Femur (tissue), 1 donor: ENCODE measurements at regions not wholly inside any gene's neighbourhood (a gene's known extent, or its start where the extent isn't known, plus 50 kb on each side); places are given as distances from the start of the nearest gene placed in this dataset.

Experiments
- DNase-seq: peaks from one replicate; pipeline ENCODE4 v3.0.0-alpha.2; 2017

DNA sequence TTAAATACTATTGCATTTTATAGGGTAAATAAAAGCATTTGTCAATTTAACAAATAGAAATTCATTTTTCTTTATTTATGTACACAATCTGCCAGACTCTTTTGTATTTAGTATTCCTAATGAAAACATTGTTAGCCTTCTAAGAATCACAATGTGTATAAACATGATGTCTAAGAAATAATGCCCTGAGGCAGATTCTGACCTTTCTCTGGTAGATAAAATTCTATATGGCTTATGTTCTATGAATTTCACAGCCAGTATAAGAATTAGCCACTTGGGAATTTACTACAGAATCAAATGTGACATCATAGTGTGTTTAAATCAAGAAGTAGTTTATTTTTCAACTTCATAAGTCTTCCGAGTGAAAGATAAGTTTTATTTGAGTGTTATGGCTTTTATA, 457.4 kb downstream of the ZIC1 start:
- DNase-seq: no peak

DNA sequence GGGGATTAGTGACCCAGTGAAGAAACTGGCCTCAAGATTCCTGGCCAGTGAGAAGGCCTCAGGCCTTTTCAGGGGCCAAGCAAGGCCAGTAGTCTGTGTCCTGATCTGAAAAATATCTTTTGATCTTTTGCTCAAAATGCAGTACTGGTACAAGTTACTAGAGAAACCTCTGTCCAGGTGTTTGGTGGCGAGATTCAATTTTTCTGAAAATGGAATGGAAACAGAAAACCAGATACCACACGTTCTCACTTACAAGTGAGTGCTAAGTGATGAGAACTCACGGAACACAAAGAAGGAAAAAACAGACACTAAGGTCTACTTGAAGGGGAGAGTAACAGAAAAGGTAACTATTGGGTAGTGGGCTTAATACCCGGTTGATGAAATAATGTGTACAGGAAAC, 463.4 kb downstream of the ZIC1 start:
- DNase-seq: no peak

DNA sequence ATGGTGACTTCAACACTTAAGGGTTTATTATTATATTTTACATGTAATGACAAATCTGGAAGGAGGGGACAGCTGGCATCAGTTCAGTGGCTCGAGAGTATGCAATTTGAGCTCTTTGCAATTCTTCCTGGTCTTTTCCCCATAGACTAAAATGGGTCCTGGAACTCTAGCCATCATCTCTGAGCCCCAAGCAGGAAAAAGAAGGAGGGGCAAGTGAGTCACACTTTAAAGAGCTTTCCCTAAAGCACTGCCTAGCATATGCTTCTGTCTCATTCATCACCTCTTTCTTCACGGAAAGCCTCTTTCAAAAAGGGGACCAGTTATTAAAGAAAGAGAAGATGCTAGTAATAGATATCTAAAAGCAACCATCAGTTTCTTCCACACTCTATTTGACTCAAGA, 466.3 kb downstream of the ZIC1 start:
- no peak for DNase-seq

DNA sequence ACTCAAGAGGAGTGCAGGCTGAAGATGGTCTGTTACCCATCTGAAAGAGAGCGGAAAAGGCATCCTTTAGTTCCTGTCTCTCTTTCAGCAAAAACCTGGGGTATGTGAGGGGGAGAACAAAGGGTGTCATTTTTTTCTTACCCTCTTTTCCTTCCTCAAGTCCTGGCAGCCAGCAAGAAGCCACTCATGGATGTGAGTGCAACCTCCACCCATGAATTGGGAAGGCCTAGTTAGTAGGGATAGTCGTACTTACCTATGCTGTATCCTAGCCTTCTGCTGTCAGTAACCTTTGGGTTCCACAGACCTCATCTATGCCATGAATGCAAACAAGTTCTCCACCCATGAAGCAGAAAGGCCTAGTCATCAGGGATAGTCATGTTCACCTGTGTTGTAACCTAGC, 472.8 kb downstream of the ZIC1 start:
- no peak for DNase-seq

DNA sequence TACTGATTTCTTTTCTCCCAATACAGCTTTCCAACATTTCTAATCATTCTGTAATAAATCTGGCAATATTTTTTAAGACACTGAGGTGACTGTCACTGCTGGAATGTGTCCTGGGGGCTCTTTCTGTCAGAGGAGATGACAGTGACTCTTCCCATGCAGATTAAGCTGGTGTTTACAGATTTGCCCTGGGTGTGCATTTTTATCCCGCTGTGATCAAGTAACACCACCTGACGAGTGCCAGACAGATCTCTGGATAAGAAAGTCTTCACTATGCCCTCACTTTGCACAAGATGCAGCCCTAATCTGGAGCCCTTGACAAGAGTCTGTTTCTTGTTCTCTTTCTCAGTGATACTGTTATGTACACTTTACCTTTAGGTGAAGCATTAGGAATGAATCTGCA, 477.7 kb downstream of the ZIC1 start:
- DNase-seq: no peak

DNA sequence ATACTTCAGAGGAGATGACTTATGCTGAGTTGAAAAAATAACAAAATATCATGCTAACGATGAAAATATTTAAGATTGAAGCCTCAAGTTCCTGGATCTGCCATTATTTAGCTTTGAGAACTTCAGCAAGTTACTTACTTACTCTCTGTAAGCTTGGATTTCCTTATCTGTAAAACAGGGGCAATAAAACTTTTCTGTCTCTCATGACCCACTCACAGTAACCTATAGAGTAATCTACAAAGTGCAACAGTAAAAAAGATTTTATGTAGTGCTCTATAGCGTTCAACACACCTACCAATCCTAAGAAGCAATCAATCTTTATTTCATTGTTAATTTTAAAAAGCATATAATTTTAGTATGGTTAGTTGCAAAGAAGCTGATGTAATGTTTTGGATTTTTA, 478.6 kb downstream of the ZIC1 start:
- no peak for DNase-seq

DNA sequence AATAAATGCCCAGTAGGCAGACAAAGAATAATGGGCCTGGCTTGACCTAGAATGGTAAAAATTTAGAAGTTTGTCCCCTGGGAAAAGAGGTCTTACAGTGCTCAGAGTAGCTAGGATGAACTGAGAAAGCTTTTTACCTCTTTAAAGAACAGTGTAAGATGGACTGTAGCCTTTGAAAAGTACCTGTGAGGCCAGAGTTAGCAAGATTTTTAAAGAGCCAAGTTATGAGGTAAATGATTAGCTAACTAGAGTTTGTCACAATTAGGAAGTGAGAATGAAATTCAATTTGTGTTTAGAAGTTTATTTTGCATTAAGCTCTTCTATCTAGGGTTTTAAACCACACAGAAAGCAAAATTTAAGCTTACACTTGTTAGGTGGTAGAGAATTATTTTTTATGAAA, 480.9 kb downstream of the ZIC1 start:
- no peak for DNase-seq

DNA sequence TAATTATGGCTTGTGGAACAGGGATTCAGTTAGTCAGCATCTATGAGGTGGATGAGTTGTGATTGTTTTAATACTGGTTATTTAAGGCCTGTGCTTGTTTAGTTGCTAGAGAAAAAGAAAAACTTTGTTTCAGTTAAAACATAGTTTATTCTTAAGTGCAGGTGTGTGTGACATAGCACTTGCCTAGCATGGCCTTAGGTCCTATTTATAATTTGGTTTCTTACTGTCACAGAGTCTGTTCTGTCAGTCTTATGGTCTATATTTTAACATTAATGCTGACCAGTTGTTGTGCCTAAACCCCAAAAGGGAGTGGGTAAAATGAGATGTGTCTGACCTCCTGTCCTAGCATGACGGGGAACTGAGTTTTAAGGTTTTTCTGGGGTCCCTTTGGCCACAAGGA, 486.3 kb downstream of the ZIC1 start:
- no peak for DNase-seq

DNA sequence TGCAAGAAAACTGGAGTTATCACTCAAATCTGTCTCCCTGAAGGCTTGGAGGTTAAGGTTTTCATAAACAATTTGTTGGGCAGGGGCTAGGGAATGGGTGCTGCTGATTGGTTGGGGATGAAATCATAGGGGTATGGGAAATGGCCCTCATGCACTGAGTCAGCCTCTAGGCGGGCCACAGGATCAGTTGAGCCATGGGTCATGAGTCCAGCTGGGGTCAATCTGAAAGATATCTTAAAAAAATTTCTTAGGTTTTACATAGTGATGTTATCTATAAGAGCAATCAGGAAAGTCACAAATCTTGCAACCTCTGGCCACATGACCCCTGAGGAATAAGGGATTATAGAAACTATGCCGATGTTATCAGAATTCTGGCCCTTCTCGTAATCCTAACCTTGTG, 491.7 kb downstream of the ZIC1 start:
- no peak for DNase-seq

DNA sequence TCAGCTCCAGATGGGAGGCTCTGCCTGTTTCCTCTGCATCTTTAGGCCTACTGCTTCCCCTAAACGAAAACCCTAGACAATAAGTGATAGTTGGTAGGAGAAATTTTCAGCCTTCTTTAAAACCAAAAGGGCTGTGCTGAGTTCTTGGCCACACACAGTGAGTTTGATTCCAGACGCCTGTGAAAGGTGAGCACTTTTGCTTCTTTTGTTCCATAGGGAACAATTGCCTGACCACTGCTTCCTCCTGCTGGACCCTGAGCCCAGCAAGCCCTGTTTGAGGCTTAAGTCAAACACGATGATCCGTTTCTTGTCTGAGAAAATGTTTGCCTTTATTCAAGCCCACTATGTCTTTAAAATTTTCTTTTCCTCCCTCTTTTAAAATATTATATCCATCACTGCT, 493.9 kb downstream of the ZIC1 start:
- no peak for DNase-seq

DNA sequence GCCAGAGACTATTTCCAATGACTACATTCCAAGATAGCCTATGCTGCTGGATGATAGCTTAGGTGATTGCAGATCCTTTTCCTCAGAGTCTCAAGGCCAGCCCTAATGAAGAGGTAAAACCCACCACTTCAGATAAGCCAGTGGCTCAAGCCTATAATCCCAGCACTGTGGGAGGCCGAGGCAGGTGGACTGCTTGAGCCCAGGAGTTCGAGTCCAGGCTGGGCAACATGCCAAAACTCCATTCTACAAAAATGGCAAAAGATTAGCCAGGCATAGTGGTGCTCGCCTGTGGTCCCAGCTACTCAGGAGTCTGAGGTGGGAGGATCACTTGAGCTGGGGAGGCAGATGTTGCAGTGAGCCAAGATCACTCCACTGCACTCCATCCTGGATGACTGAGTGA, 495.3 kb downstream of the ZIC1 start:
- no peak for DNase-seq

DNA sequence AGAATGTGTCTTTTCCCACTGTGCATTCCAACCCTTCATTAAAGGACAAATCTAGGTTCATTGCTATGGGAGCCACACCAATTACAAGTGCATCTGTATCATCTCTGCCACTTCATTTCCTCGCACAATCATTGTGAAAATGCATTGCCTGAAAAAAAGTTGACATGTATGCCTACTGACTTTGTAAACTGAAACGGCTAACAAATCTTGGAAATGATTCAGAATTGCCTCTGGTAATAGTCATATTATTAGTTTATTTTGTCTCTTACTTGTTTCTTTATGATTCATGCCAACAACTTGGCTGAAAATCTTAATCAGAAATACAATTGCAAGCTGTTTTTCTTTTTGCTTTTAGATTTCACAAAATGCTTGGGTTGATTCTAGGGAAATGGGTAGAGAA, 497.1 kb downstream of the ZIC1 start:
- no peak for DNase-seq

DNA sequence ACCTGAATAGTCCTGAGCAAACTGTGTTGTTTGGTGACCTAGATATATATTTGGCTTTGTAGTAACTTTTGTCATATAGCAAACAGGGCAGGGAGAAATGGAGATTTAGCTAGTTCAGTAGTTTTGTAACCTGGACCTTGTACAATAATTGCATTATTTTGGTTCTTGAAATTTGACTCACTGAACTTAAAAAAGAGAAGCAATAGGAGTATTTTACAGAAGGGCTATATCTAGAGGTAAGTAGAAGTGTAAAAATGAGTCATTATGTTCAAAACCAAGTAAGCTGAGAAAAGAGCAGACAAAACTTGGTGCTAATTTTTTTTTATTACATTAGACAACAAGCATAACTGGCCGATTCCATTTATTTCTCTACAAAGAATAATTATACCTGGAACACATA, 505.4 kb downstream of the ZIC1 start:
- DNase-seq: no peak

DNA sequence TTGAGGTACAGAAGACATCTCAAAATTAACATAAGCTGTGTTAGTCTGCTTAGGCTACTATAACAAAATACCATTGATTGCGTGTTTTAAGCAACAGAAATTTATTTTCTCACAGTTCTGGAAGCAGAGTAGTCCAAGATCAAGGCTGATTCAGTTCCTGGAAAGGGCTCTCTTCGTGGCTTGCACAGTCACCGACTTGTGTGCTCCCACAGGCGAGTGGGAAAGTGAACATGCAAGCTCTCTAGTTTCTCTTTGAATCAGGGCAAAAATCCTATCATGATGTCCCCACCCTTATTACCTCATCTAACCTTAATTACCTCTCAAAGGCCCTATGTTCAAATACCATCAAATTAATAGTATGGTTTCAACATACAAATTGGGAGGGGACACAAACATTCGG, 505.9 kb downstream of the ZIC1 start:
- no peak for DNase-seq

DNA sequence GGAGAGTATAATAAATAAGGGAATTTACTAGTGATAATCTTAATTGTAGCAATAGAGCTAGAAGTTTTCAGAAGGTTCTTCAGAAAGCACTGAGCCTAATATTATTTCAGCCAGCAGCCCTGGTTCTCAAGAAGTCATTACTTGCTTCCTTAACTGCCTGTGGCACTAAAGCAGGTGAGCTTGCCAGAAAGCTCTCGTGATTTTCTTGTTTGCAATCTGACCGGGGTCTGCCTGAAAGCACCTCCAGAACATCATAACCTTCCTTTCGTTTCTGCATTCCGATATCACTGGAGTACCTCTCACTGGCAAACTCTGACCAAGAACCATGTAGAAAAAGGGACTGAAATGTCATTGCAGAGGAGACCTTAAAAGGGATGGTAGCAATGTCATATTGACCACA, 510.3 kb downstream of the ZIC1 start:
- no peak for DNase-seq

DNA sequence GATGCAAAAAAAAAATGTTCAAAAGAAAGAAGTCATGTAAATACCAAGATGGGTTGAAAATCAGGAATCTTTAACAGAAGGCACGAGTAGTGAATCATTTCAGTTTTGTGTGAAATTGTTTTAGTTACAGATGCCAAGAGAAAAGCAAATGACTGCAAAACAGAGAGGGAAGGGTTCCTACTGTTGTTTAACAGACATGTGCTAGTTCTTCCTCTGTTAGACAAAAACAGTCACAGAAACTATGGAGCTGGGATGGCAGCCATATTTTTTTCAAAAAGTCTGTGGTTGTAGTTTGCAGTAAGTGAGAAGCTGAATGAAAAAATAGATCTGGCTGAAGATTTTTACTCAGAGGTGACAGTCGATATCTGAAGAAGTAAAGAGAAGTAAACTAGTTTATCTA, 511.9 kb downstream of the ZIC1 start:
- DNase-seq: no peak

DNA sequence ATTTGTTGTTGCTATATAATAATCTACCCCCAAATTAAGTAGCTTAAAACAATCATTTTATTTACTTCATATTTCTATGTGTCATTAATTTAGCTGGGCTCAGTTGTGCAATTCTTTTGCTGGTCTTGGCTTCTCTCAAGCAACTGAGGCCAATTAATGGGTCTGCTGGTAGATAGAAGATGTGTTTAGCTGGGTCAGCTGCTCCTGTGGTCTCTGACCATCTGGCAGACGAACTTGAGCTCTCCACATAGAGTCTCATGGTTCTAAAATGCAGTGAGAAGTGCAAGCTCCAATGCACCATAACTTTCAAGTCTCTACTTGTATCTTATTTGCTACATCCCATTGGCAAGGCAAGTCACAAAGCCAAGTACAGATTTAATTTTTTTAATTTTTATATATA, 515.6 kb downstream of the ZIC1 start:
- DNase-seq: no peak

DNA sequence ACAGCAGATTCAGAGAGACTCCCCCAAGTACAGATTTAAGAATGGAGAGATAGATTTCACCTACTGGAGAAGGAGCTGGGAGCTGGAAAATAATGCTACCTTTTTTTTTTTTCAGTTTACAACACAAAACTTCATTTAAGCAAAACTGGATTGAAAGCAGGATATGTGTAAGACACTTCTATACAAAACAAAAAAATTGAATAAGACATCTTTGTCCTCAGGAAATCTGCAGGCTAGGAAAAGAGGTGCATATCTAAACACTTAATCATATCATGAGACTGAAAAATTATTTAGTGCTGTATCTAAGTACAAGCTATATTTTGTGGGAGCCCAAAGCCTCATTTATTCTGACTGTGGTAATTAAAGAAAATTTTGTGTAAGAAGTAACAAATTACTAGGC, 516.1 kb downstream of the ZIC1 start:
- DNase-seq: no peak

DNA sequence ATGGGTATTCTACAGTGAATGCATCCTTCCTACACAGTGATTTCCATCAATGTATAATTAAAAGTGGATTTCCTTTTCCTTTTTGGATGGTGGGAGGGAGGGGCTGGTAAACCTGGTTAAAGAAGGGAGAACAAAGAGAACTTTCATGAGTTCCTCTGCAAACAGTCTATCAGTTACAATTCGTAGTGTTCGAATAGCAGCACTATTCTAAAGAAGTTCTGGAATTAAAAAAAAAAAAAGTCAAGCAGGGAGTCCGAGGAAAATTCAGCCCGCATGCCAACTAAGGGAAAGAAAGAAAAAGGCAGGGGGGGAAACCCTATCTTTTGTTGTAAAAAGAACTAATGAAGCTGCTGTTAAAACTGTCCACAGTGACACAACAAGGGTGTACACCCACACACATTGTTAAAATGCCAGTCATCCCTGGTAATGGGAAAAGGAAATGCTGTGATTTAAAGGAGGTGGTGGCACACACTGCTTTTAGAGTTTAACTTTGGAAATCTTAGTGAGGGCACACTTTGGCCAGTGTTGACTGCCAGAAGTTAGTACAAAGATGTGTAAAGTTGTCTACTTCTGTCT, 521.2 kb downstream of the ZIC1 start:
- DNase-seq: no peak

DNA sequence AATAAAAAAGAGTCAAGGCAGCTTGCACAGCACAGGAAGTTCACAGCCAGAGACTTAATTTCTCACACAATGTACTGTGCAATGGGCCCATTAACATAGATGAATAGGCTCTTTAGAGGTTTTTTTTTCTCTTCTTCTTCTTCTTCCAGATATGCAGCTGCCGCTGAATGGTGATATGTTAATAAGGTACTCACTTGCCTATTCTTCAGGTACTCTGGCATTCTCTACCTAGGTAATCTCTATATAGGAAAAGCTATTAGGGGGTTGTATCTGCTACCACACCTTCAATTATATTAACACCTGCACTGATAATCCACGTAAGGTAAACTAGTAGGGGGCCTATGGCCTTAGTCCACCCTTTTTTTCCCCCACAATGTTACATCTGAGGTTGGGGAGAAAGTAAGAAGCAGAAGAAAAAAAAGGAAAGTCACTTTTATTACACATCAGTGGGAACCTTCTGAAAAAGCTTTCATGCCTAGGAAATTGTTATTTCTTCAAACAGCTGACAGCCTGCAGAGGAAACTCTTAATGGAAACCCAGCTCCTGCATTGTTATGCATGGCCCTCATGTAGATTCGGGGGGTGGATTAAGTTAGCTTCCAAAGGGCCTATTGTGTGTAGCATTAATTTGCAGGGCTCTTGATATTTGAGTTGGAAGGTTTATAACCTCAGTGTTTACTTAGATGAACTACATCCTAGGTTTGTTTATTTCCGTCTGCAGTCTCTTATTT, 525.5 kb downstream of the ZIC1 start:
- DNase-seq: no peak

DNA sequence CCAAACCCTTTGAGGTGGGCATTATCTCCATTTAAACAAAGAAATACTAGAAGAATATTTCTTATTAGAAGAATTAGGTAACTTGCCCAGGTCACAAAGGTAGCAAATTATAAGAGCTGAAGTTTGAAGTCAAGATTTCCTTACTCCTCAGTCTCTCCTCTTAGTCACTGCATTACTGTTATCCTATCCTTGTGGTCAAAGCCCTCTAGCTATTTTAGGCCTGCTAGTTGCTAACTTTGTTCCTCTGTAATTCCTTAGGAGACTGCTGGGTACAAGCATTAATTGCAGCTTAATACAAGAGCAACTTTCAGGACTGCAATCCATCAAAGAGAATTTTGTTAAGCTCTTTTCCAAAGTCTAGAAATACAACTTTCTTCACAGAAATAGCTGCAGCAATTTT, 528.2 kb downstream of the ZIC1 start:
- no peak for DNase-seq

DNA sequence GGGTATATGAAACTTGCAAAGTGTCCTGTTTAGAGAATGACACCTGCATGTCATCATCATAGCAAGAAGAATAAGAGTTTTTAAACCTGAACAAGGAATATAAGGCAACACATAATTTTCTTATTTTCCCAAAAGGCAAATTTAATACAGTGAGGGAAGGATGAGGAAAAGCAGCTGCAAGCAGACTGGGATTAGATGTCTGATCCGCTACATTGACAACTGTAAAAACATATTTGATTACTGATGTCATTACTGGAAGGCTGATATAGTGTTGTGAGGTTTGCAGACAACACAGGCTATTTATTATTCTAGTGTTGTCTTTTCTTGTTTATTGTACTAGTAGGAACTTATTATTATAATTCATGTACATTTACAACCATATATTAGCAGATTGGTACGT, 528.7 kb downstream of the ZIC1 start:
- DNase-seq: no peak

DNA sequence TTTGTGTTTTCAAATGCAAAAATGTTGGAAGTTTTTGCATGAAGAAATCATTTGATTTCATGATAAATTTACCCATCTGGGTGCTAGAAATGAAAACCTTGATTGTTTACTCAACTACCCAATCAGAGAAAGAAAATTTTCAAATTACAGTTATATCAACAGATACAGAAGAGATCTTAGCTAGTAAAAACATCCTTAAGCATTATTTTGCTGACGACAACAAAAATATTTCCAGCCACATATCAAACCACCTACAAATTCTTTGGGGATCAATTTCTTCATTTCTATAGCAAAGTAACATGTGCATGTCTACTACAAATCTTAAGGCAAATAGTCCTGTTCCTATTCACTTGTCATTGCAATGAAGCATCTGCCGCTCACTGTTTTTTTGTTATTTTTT, 530.3 kb downstream of the ZIC1 start:
- DNase-seq: no peak

DNA sequence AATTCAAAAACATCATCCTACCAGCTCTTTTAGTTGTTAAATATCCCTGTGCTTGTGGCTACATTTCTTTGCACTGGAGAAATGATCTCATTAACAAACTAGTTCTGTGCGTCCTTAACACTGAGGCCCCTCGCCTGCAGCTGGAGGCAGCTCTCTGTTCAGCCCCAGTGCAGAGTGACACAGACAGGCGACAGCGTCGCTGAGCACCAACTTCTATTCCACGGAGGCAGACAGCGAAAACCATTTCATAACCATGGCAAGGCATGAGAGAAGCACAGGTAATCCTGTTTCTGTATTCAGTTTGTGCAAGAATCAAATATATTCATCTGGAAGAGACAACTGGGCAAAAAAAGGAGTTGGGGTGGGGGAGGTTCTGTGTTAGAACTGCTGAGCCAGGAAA, 530.7 kb downstream of the ZIC1 start:
- peak; percentile 49 for DNase-seq
